CD4-positive, alpha-beta T cell (primary cell): ENCODE measurements at regions not wholly inside any gene's neighbourhood (a gene's known extent, or its start where the extent isn't known, plus 50 kb on each side); places are given as distances from the start of the nearest gene placed in this dataset.

Experiments used
- ATAC-seq: fragments of 200-7000 bp; cut with Tn5 transposase; one replicate; pipeline ENCODE4 v1.10.0; 2022; ENCODE audit warnings: mild to moderate bottlenecking; ENCODE audit not compliant: poor library complexity
- CTCF ChIA-PET: fragments of 350-600 bp; sonication (Branson Sonifier 250); formaldehyde crosslinking; loops from one replicate; lab custom pipeline; 2021; ENCODE audit warnings: antibody characterized with exemption, inconsistent platforms; lab: Charles Lee
- POLR2A ChIA-PET: fragments of 350-600 bp; sonication (Branson Sonifier 250); formaldehyde crosslinking; loops from one replicate; lab custom pipeline; 2021; ENCODE audit warnings: antibody characterized with exemption, inconsistent platforms; lab: Charles Lee
- DNase-seq, 14 experiments: peaks; one replicate each; pipeline ENCODE4 v3.0.0-alpha.2; 2013 to 2020; ENCODE audit warnings: mixed read lengths in 2 of 14
- H3K27ac ChIP-seq, 2 donors: one replicate each; pipeline versions ENCODE4 v1.5.1 to v1.7.0; 2013; ENCODE audit warnings: low read length in 2 of 2, low read depth in 1 of 2, mild to moderate bottlenecking in 1 of 2
- H3K27me3 ChIP-seq, 2 experiments: 1 replicate in 1 of 2; 2 replicates in 1 of 2; pipeline versions ENCODE4 v1.6.1 to v1.7.0; 2013; ENCODE audit warnings: low read length in 2 of 2, control low read depth in 1 of 2, mild to moderate bottlenecking in 1 of 2, moderate library complexity in 1 of 2; ENCODE audit not compliant: insufficient read depth in 2 of 2, control insufficient read depth in 1 of 2
- H3K36me3 ChIP-seq: one replicate; pipeline ENCODE4 v1.6.1; 2013; ENCODE audit warnings: low read length, control low read depth; ENCODE audit not compliant: insufficient read depth
- H3K4me1 ChIP-seq: one replicate; pipeline ENCODE4 v1.6.1; 2013; ENCODE audit warnings: low read length, control low read depth; ENCODE audit not compliant: insufficient read depth
- H3K4me3 ChIP-seq: one replicate; pipeline ENCODE4 v1.5.1; 2013; ENCODE audit warnings: mild to moderate bottlenecking, low read length, moderate library complexity
- H3K9me3 ChIP-seq, 2 experiments: 1 replicate in 1 of 2; 2 replicates in 1 of 2; pipeline versions ENCODE4 v1.6.1 to v1.7.0; 2013; ENCODE audit warnings: low read length in 2 of 2, mild to moderate bottlenecking in 2 of 2, control low read depth in 1 of 2, moderate library complexity in 1 of 2; ENCODE audit not compliant: control insufficient read depth in 1 of 2, insufficient read depth in 1 of 2
- H3K27ac Mint-ChIP-seq: one replicate; pipeline ENCODE4 v1.8.0; 2020; ENCODE audit warnings: mixed read lengths
- H3K27me3 Mint-ChIP-seq: one replicate; pipeline ENCODE4 v1.8.0; 2021; ENCODE audit warnings: mixed read lengths
- H3K36me3 Mint-ChIP-seq: one replicate; pipeline ENCODE4 v1.8.0; 2021; ENCODE audit warnings: low read depth, mixed read lengths
- H3K4me1 Mint-ChIP-seq: one replicate; pipeline ENCODE4 v1.8.0; 2021; ENCODE audit warnings: low read depth, mixed read lengths
- H3K4me3 Mint-ChIP-seq: one replicate; pipeline ENCODE4 v1.8.0; 2020; ENCODE audit warnings: mild to moderate bottlenecking, mixed read lengths
- H3K9me3 Mint-ChIP-seq: one replicate; pipeline ENCODE4 v1.8.0; 2020; ENCODE audit warnings: mixed read lengths
- CTCF ChIP-seq: fragments of 200-600 bp; IDR thresholded peaks from one replicate; pipeline ENCODE4 v1.8.0; 2022; ENCODE audit warnings: antibody characterized with exemption, mild to moderate bottlenecking
- intact Hi-C, 2 experiments: fragments of 100-400 bp; cut with DNase I in 1 of 2; cut with micrococcal nuclease in 1 of 2; formaldehyde crosslinking; loops; one replicate each; pipeline versions ENCODE4 v1.15.1 to v1.9.0; 2023 to 2025; cut with DNase I, micrococcal nuclease

- intact Hi-C loops: no loop called here
- Histone ChIP-seq H3K27ac (no peak overlapping the region), H3K4me3 (no peak overlapping the region), H3K4me1 (peaks cover 3% of the 10 kb centered on the region), H3K27me3 (peaks cover 0 to 2% of the 10 kb centered on the region in 2 experiments), H3K9me3 (peaks cover 0 to 23% of the 10 kb centered on the region in 2 experiments), H3K36me3 (no peaks in the 10 kb centered on the region)
- H3K4me1 Mint-ChIP-seq: no peaks in the 10 kb centered on the region
- H3K9me3 Mint-ChIP-seq: peaks cover 2% of the 10 kb centered on the region
- no peaks in the 10 kb centered on the region for H3K36me3 Mint-ChIP-seq
- TF ChIP-seq CTCF: no peak
- ATAC-seq: no peak
- H3K4me3 Mint-ChIP-seq: no peak overlapping the region
- ChIA-PET CTCF (no interaction called here), POLR2A (no interaction called here)
- H3K27me3 Mint-ChIP-seq: peaks cover 11% of the 10 kb centered on the region
- H3K27ac Mint-ChIP-seq: no peak overlapping the region
- DNase-seq: no peak
These were observed 150.6 kb downstream of the ERMARD start for GRCh38 chr6:169902070-169902469.

GRCh38 chr6:169899481-169900145, 148.2 kb downstream of the ERMARD start:
- Histone ChIP-seq H3K36me3 (no peaks in the 10 kb centered on the region), H3K27me3 (peaks cover 0 to 2% of the 10 kb centered on the region in 2 experiments), H3K4me1 (peaks cover 3% of the 10 kb centered on the region), H3K9me3 (peaks cover 0 to 28% of the 10 kb centered on the region in 2 experiments), H3K27ac (no peak overlapping the region), H3K4me3 (no peak overlapping the region)
- POLR2A ChIA-PET: no interaction called here
- no peak for ATAC-seq
- DNase-seq: no peak
- no peak overlapping the region for H3K27ac Mint-ChIP-seq
- intact Hi-C loops: no loop called here
- no peak for TF ChIP-seq CTCF
- CTCF ChIA-PET: no interaction called here
- peaks cover 2% of the 10 kb centered on the region for H3K9me3 Mint-ChIP-seq
- H3K4me1 Mint-ChIP-seq: no peaks in the 10 kb centered on the region
- peaks cover 11% of the 10 kb centered on the region for H3K27me3 Mint-ChIP-seq
- no peaks in the 10 kb centered on the region for H3K36me3 Mint-ChIP-seq
- no peak overlapping the region for H3K4me3 Mint-ChIP-seq

GRCh38 chr6:169898788-169899480, 147.5 kb downstream of the ERMARD start:
- ChIA-PET POLR2A (no interaction called here), CTCF (no interaction called here)
- Histone ChIP-seq H3K27me3 (peaks cover 0 to 2% of the 10 kb centered on the region in 2 experiments), H3K4me3 (no peak overlapping the region), H3K4me1 (peaks cover 3% of the 10 kb centered on the region), H3K27ac (no peak overlapping the region), H3K36me3 (no peaks in the 10 kb centered on the region), H3K9me3 (peaks cover 0 to 28% of the 10 kb centered on the region in 2 experiments)
- Mint-ChIP-seq H3K27me3 (peaks cover 11% of the 10 kb centered on the region), H3K4me1 (no peaks in the 10 kb centered on the region), H3K27ac (no peak overlapping the region), H3K36me3 (no peaks in the 10 kb centered on the region), H3K9me3 (peaks cover 2% of the 10 kb centered on the region), H3K4me3 (no peak overlapping the region)
- ATAC-seq (no peak), DNase-seq (no peak)
- intact Hi-C loops: no loop called here
- no peak for TF ChIP-seq CTCF
